KMS-11 (cell line): ENCODE measurements at regions not wholly inside any gene's neighbourhood (a gene's known extent, or its start where the extent isn't known, plus 50 kb on each side); places are given as distances from the start of the nearest gene placed in this dataset.

Experiments
- H2AFZ ChIP-seq: fragments of 200-600 bp; sonication (generic); 2 replicates; pipeline ENCODE4 v1.6.1; 2016; ENCODE audit warnings: antibody characterized with exemption, mixed run types, low read depth
- H3K27ac ChIP-seq: fragments of 200-600 bp; sonication (generic); 2 replicates; pipeline ENCODE4 v1.6.1; 2016; ENCODE audit warnings: mild to moderate bottlenecking, mixed run types
- H3K27me3 ChIP-seq: fragments of 200-600 bp; sonication (generic); 2 replicates; pipeline ENCODE4 v1.6.1; 2017; ENCODE audit warnings: mild to moderate bottlenecking, low read depth, mixed run types, moderate library complexity; ENCODE audit not compliant: insufficient read depth
- H3K36me3 ChIP-seq: fragments of 200-600 bp; sonication (generic); 2 replicates; pipeline ENCODE4 v1.6.1; 2017; ENCODE audit warnings: mild to moderate bottlenecking, mixed run types; ENCODE audit not compliant: insufficient read depth
- H3K4me1 ChIP-seq: fragments of 200-600 bp; sonication (generic); 2 replicates; pipeline ENCODE4 v1.6.1; 2016; ENCODE audit warnings: mild to moderate bottlenecking, low read depth, mixed run types; ENCODE audit not compliant: poor library complexity, severe bottlenecking
- H3K4me2 ChIP-seq: fragments of 200-600 bp; sonication (generic); 2 replicates; pipeline ENCODE4 v1.7.0; 2016; ENCODE audit warnings: mild to moderate bottlenecking, mixed run types
- H3K4me3 ChIP-seq: fragments of 200-600 bp; sonication (generic); IDR thresholded peaks from 2 replicates; pipeline ENCODE4 v1.6.1; 2017; ENCODE audit warnings: low read depth, low read length, mixed read lengths; ENCODE audit not compliant: insufficient read depth
- H3K79me2 ChIP-seq: fragments of 200-600 bp; sonication (generic); 2 replicates; pipeline ENCODE4 v1.6.1; 2016; ENCODE audit warnings: low read depth, mixed run types; ENCODE audit not compliant: insufficient read depth
- H3K9ac ChIP-seq: fragments of 200-600 bp; sonication (generic); 2 replicates; pipeline ENCODE4 v1.6.1; 2016; ENCODE audit warnings: mild to moderate bottlenecking, mixed run types
- H4K20me1 ChIP-seq: fragments of 200-600 bp; sonication (generic); 2 replicates; pipeline ENCODE4 v1.6.1; 2016; ENCODE audit warnings: mild to moderate bottlenecking, mixed run types; ENCODE audit not compliant: insufficient read depth
- TF ChIP-seq, protein P1 (sequence below): fragments of 200-600 bp; sonication (generic); conservative IDR thresholded peaks from 2 replicates; pipeline ENCODE4 v1.6.1; 2017; ENCODE audit warnings: low read depth, mild to moderate bottlenecking, antibody characterized with exemption, low read length, moderate library complexity, mixed read lengths

- Histone ChIP-seq H2AFZ (no peak overlapping the region), H3K9ac (no peak overlapping the region)
- TF ChIP-seq, protein P1, sequence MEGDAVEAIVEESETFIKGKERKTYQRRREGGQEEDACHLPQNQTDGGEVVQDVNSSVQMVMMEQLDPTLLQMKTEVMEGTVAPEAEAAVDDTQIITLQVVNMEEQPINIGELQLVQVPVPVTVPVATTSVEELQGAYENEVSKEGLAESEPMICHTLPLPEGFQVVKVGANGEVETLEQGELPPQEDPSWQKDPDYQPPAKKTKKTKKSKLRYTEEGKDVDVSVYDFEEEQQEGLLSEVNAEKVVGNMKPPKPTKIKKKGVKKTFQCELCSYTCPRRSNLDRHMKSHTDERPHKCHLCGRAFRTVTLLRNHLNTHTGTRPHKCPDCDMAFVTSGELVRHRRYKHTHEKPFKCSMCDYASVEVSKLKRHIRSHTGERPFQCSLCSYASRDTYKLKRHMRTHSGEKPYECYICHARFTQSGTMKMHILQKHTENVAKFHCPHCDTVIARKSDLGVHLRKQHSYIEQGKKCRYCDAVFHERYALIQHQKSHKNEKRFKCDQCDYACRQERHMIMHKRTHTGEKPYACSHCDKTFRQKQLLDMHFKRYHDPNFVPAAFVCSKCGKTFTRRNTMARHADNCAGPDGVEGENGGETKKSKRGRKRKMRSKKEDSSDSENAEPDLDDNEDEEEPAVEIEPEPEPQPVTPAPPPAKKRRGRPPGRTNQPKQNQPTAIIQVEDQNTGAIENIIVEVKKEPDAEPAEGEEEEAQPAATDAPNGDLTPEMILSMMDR = no peak
Measured at GRCh38 chr2:207422380-207422779, 107.4 kb upstream of the CREB1 start.

GRCh38 chr2:207423886-207424285 lies 105.9 kb upstream of the CREB1 start:
- no peak overlapping the region for H3K9ac ChIP-seq
- H2AFZ ChIP-seq = peak overlapping the region; percentile 4; the same call in 1 of the 2 replicates
- no peak overlapping the region for H3K4me2 ChIP-seq
- no peak overlapping the region for H3K4me3 ChIP-seq
- H3K79me2 ChIP-seq = no peaks in the 10 kb centered on the region
- H3K4me1 ChIP-seq = peaks cover 9% of the 10 kb centered on the region
- H4K20me1 ChIP-seq = no peaks in the 10 kb centered on the region
- H3K27ac ChIP-seq = no peak overlapping the region
- no peaks in the 10 kb centered on the region for H3K27me3 ChIP-seq
- TF ChIP-seq, protein P1 = no peak
- H3K36me3 ChIP-seq = no peaks in the 10 kb centered on the region

More at GRCh38 chr2:207422380-207422779, 107.4 kb upstream of the CREB1 start:
- Histone ChIP-seq H3K36me3 (no peaks in the 10 kb centered on the region), H4K20me1 (no peaks in the 10 kb centered on the region), H3K4me2 (no peak overlapping the region), H3K4me1 (peaks cover 9% of the 10 kb centered on the region), H3K27ac (no peak overlapping the region), H3K27me3 (no peaks in the 10 kb centered on the region), H3K79me2 (no peaks in the 10 kb centered on the region), H3K4me3 (no peak overlapping the region)

GRCh38 chr2:207427986-207428385 lies 101.8 kb upstream of the CREB1 start:
- H3K79me2 ChIP-seq = no peaks in the 10 kb centered on the region
- H3K4me2 ChIP-seq = no peak overlapping the region
- peaks cover 9% of the 10 kb centered on the region for H3K4me1 ChIP-seq
- TF ChIP-seq, protein P1 = no peak
- H3K27ac ChIP-seq = no peak overlapping the region
- no peaks in the 10 kb centered on the region for H4K20me1 ChIP-seq
- no peak overlapping the region for H3K9ac ChIP-seq
- no peak overlapping the region for H3K4me3 ChIP-seq
- H3K36me3 ChIP-seq = no peaks in the 10 kb centered on the region
- H3K27me3 ChIP-seq = no peaks in the 10 kb centered on the region
- no peak overlapping the region for H2AFZ ChIP-seq

- Histone ChIP-seq H3K4me2 (no peak overlapping the region), H3K27me3 (no peaks in the 10 kb centered on the region), H3K36me3 (no peaks in the 10 kb centered on the region), H3K9ac (no peak overlapping the region), H2AFZ (no peak overlapping the region), H3K4me3 (no peak overlapping the region), H4K20me1 (no peaks in the 10 kb centered on the region), H3K27ac (no peak overlapping the region), H3K79me2 (no peaks in the 10 kb centered on the region), H3K4me1 (peaks cover 9% of the 10 kb centered on the region)
- TF ChIP-seq, protein P1 = no peak
Measured at GRCh38 chr2:207428573-207428972, 101.2 kb upstream of the CREB1 start.
